GM18511 (cell line): ENCODE measurements at regions not wholly inside any gene's neighbourhood (a gene's known extent, or its start where the extent isn't known, plus 50 kb on each side); places are given as distances from the start of the nearest gene placed in this dataset.
"Not testable (repeated sequence)": the region's sequence is repeated elsewhere in the genome, so short reads cannot be mapped to it uniquely, and the experiment has no call there.

Experiments used
- ATAC-seq: cut with Tn5 transposase; IDR thresholded peaks from one replicate; pipeline ENCODE4 v1.9.1; 2021; ENCODE audit warnings: mild to moderate bottlenecking, moderate library complexity; ENCODE audit not compliant: unreplicated experiment

DNA sequence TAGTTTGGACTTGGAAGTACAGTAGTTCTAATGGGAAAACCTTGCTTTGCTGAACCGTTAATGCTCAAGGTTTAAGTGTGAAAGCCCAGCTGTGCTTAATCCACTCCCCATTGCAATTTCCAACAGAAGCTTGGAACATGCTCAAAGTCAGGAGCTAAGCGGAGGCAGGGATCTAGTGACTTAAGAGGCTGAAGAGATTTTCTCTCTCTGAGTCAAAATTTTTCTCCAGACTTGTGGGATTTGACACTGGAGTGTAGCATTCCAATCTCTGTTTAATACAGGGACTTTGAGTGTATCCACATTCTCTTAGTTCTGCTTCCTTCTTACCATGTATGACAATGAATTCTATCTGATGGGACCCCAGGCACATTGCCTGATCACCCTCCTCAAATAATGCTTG lies 471.8 kb downstream of the KIF4B start:
- no peak for ATAC-seq

GRCh38 chr5:155489949-155490348 lies 476.4 kb downstream of the KIF4B start:
- no peak for ATAC-seq

- ATAC-seq: no peak
Measured at GRCh38 chr5:155492191-155492590, 478.6 kb downstream of the KIF4B start.

DNA sequence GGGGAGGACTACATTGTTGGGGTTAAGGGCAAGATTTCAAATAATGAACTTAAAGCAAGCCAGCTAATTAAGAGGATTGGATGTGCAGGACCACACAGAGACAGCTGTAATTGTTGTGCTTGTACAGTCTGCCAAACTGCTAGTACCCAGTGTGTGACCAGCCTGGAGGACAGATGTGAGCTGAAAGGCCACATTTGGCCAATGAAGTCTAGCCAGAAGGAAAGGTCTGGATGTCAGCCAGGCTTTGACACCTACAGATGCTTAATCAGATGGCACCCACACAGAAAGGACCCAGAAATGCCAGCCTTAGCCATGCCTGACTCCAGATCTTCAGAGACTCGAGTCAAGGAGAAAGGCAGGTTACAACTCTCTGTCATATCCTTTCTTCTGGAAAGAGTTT lies 491.1 kb downstream of the KIF4B start:
- no peak for ATAC-seq

DNA sequence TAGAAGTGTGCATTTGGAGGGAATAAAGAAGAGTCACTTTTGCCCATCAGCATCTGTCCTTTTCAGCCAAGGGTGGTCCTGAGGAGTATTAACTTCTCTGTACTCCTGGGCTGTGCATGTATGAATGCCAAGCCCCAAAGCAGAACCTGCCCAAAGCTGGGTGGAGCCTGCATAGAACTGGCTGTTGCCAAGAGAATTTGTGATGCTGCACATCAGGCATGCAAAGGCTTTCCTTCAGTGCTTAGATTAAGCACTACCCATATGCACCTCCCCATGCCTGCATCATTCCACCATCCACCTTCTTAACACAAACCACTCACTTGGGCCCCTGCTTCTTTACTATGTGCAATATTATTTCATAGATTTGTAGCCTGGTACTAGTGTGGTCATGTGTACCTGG lies 493.8 kb downstream of the KIF4B start:
- ATAC-seq: no peak

DNA sequence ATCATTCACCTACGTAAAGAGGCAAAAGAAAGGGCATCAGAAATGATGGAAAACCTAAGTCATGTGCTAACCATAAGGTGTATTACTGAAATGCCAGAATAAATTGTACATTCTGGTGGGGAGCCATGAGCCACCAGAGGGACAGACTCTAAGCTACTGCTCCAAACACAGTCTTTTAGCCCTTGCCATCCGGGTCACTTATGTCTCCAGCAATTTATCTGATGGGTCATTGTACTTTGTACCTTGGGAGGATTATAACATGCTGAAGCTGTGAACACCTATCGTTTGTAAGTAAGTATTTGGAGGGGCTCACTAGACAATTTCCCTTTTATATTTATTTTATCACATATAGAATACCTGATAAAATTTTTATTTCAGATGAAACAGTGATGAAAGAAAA lies 495.1 kb downstream of the KIF4B start:
- no peak for ATAC-seq

DNA sequence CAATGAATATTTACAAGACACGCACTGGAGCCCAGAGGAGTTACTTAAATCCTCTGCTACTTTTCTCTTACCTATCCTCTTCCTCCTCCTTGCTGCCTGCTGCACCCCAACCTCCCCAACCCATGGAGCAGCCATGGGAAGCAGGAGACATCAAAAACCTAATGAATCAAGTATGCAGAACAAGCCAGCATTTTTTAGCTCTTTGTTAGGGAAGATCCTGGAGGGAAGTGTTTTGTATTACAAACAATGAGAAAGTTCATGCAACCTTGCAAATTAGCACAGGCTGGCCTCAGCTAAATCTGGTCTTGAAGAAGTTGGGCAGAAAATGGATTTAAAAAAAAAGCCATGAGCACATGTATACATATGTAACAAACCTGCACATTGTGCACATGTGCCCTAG lies 498.8 kb downstream of the KIF4B start:
- no peak for ATAC-seq

- ATAC-seq: no peak
Measured at GRCh38 chr5:155514105-155514563, 500.6 kb downstream of the KIF4B start.

GRCh38 chr5:155522540-155522939 lies 509.0 kb downstream of the KIF4B start:
- no peak for ATAC-seq

DNA sequence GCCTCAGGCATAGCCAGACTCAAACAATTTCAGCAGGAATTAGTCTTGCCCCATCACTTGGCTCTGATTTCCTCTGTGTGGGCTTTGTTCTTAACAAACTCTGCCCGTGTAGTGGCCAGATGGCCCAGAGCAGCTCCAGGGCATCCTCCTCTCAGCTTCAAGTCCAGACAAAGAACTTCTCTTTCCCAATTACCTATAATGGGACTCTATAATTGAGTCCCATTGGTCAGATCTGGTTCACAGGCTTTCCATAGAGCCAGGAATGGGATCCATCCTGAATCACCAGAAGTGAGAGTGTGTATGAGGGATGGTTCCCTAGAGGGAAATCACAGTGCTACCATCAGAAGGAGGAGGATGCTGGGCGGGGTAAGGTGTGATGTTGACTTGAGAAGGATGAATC lies 515.8 kb downstream of the KIF4B start:
- no peak for ATAC-seq

- ATAC-seq: no peak
Measured at GRCh38 chr5:155530046-155530445, 516.5 kb downstream of the KIF4B start.

- no peak for ATAC-seq
Measured at GRCh38 chr5:155532621-155533311, 519.2 kb downstream of the KIF4B start.

GRCh38 chr5:155540000-155540595 lies 526.5 kb downstream of the KIF4B start:
- no peak for ATAC-seq

DNA sequence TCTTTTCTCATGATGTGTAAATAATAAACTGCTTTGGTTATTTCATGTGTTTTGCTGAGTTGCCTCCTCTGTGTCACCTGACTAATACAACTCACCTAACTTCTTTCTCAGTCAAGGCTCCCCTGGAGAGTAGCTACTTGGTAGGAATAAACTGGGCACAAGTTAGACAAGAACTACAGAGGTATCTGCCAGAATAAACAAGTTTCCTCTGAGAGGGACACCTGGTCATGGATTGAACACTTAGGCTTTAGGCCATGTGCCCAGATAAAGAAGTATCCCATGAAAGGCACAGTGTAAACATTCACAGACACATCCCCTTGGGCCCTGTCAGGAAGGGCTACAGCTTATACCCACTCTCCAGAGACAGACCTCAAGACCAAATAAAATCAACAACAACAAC lies 532.5 kb downstream of the KIF4B start:
- ATAC-seq: no peak

DNA sequence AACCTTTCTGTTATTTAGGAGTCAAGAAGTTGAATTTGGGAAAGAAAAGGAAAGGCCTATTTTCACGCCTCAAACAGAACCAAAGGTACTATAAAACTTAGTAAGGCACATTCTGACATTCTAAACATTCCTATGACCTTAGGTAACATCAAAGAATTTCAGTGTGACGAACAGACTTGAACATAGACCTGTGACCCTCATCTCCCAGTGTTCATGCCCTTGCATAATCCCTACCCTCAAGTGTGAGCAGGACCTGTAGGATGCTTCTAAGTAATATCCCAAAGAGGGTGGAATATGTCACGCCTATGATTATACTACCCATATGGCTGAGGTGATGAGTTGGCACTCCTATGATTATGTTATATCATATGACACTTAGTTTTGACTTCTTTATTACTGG lies 540.9 kb downstream of the KIF4B start:
- ATAC-seq: no peak

DNA sequence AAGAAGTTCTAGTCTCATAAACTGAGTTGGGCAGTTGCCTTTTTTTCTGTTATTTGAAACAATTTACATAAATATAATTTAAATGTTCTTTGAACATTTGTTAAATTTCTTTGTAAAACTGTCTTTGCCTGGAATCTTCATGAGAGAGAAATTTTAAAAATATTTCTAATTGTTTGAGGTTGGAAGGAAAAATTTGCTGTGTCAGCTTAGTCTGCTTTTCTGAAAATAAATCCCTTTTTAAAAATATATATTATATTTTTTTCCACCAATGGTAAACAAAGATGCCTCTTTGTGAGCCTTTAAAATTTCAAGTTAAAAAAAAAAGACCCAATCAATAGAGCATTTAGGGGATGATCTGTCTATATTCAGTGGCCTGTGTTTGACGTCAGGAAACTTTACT lies 542.7 kb downstream of the KIF4B start:
- no peak for ATAC-seq

DNA sequence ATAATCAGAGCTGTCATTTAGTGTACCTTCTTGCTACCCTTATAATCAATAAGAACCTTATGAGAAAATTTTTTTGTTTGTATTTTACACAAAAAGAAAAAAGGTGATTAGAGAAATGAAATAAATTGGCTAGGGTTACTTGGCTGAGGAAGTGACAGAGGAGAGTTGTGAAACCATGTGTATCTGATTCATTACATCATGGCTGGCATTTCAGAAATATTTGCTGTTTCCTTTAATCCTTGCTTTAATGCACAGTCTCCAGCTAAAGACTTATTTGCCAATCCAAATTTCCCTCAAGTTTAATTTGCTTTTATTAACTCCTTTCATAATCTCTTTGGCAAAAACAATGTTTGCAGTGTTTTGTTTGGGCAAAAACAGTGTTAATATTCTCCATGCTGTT lies 543.1 kb downstream of the KIF4B start:
- no peak for ATAC-seq

- ATAC-seq: no peak
Measured at GRCh38 chr5:155562158-155562557, 548.6 kb downstream of the KIF4B start.

- ATAC-seq: no peak
Measured at GRCh38 chr5:155564541-155564940, 551.0 kb downstream of the KIF4B start.

- no peak for ATAC-seq
Measured at GRCh38 chr5:155575861-155576260, 562.3 kb downstream of the KIF4B start.

- not testable (repeated sequence) for ATAC-seq
Measured at GRCh38 chr5:155586808-155587207, 573.3 kb downstream of the KIF4B start.

DNA sequence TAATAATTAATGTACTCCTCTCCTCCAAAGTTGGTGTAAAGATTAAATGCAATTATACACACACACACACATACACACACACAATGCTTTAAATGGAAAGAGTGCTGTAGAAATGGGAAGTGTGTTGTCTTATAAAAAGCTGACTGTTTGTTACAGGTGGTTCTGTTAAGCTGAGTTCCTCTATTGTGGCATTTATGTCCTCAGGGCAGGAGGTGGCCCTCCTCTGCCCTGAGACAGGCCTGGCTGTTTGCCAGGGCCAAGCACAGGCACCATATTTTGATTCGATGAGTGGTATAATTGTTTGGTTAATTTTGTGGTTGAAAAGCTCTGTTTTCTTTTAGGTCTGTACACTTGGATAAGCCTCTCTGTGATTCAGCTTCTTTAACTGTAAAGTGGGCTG lies 573.9 kb downstream of the KIF4B start:
- ATAC-seq: no peak

DNA sequence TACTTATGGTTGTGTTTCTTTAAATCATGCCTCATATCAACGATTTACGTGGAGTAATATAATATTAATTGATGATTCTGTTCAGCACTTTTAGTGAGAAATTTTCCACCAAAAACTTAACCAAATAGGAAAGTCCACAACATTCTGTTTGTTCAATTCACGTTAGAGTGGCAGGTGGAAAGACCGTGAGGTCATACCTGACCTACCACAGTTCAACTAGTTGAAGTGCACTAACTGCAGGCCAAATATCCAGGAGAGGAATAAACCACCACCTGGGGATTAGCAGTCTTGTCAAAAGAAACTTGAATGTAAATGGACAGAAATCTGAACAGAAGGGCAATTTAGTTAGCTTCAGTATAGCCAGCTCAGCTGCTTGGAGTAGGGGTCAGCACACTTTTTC lies 577.7 kb downstream of the KIF4B start:
- no peak for ATAC-seq
